ENCODE measurements at regions not wholly inside any gene's neighbourhood (a gene's known extent, or its start where the extent isn't known, plus 50 kb on each side); places are given as distances from the start of the nearest gene placed in this dataset.

DNA sequence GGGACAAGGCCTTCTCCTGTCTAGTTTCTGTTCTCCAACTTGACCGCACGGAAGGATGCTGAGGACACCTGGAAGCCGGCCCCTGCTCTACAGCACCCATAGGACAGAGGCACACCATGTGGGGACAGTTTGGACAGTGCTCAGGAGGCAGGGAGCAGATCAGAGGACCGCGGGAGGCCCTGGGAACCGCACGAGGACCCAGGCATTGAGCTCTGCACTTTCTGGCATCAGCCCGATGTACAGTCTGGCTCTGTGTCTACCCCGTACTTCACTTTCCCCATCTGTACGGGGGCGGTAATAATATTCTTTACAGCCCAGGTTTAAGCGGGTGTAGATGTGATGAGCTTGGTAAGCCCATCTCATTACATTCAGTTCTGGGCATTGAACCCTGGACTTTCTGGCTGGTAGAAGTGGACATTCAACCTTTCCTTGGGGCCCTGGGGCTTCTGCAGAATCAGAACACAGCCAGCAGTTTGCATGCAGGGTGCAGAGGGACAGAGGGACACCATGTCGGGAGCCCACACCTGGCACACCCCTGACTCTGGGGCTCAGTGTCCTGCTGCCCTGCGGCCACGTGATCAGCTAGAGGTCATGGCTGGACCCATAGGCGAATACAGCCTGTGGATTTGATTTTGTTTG is 258.7 kb downstream of the SEC14L1 start:
- DNase-seq: no peak

DNA sequence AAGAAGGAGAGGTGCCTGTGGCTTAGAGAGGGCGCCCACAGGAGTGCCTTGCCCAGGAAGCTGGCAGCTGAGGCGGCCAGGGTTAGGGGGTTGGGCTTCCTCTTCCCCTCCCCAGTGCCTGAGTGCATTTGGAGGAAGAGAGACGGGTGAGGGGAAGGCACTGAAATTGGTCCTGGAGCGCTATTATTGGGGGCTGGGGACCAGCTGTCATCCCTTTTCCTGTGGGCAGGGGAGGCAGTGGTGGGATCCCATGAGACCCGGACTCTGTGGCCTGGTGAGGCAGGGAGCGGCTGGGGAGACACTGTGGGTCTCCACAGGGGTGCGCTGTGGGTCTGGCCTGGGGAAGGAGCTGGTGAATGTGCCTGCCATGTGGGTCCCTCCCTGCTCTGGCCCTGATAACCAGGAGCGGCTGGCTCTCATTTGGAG is 259.7 kb downstream of the SEC14L1 start:
- peak; percentile 96 for DNase-seq

DNA sequence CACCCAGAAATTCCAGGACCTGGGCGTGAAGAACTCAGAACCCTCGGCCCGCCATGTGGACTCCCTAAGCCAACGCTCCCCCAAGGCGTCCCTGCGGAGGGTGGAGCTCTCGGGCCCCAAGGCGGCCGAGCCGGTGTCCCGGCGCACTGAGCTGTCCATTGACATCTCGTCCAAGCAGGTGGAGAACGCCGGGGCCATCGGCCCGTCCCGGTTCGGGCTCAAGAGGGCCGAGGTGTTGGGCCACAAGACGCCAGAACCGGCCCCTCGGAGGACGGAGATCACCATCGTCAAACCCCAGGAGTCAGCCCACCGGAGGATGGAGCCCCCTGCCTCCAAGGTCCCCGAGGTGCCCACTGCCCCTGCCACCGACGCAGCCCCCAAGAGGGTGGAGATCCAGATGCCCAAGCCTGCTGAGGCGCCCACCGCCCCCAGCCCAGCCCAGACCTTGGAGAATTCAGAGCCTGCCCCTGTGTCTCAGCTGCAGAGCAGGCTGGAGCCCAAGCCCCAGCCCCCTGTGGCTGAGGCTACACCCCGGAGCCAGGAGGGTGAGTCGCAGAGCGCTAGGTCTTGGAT is 261.5 kb downstream of the SEC14L1 start:
- DNase-seq: no peak

DNA sequence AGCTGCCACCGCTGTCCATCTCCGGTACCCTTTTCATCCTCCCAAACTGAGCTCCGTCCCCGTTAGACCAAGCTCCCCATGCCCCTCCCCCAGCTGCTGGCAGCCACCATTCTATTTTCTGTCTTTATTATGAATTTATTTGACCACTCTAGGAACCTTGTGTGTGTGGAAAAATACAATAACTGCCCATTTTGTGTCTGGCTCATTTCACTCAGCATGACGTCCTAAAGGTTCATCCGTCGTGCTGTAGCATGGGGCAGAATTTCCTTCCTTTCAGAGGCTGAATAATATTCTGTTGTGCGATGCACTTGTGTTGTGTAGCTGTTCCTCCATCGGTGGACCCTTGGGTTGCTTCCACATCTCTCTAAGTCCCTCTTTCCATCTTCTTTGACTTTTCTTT is 263.1 kb downstream of the SEC14L1 start:
- no peak for DNase-seq

- DNase-seq: no peak
Observed at GRCh38 chr17:77404812-77405581, 264.2 kb downstream of the SEC14L1 start.

GRCh38 chr17:77405867-77406732 is 265.3 kb downstream of the SEC14L1 start:
- DNase-seq: no peak

DNA sequence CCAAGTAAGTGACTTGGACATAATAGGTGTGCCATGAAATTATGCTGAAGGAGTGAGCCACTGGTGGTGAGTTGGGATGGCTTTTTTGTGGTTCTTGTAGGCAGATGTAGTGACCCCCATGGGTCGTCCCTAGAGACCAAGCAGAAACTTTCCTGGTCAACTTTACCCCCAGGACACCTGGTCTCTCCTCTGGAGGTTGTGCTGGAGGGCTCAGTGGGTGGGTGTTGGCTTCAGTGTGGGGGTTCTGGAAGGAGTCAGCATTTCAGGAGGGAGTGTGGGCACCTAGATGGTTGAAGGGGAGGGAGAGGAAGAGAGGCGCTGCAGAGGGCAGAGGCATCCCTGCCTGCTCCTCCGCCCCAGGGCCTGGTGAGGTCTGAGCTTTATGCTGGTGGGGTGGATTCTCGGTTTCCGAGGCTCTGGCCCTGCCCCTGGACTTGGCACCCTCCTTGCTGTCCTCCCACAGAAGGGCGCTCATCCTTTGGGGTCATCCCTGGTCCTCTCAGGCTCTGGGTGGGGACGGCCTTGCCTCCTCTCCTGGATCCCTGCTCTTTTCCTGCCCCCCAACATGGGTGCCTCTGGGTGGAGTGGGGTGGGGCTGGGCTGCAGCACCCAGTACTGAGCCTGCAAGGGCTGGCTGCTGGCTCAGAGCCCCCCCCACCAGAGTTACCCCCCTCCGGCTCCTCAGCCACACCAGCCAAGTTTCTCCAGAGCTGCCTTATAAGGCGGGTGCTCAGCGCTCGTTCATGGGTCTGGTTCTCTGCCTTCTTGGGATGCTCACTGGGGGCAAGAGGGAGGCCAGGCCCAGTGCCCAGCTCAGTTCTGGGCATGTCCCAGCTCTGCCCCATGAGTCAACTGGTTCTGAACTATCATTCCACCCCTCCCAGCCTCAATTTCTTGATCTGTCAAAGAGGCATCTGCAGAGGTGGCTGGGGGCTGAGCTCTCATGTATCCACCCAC is 266.8 kb downstream of the SEC14L1 start:
- DNase-seq: no peak

- no peak for DNase-seq
Observed at GRCh38 chr17:77408284-77408683, 267.5 kb downstream of the SEC14L1 start.

GRCh38 chr17:77409282-77410161 is 268.8 kb downstream of the SEC14L1 start:
- DNase-seq: peak; percentile 63

DNA sequence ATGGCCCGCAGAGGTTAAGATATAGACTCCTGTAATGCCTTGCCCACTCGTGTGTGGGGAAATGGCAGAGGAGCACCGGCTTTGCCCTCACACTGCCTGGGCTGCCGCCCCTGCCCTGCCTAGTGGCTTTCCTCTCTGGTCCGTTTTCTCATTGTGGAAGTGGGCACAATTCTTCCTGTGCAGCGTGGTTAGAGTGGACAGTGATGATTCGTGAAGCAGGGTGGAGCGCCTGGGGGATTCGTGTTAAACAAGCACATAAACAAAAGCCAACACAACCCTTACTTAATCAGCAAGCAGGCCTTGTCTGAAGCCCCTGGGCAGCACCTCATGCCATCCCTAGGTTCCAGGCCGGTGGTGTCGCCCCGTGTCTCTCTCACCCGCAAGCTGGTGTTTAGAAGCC is 269.7 kb downstream of the SEC14L1 start:
- DNase-seq: no peak

DNA sequence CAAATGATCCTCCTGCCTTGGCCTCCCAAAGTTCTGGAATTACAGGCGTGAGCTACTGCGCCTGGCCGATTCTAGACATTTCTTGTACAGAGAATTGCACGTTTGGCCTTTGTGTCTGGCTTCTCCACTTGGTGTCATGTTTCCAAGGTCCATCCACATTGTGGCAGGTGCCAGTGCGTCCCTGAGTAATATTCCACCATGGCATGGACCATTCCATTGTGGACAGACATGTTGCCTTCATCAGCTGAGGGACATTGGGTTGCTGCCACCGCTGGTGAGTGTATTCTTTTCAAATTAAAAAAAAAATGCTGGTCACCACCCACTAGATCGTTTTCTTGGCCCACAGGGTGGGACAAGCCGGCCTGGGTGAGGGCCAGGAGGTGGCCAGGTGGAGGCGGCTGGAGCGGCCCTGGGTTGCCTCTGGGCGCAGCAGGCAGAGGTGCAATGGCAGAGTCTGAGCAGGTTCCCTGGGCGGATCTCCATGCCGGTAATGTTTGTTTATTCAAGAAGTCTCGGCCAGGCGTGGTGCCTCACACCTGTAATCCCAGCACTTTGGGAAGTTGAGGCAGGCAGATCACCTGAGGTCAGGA is 274.1 kb downstream of the SEC14L1 start:
- no peak for DNase-seq

DNA sequence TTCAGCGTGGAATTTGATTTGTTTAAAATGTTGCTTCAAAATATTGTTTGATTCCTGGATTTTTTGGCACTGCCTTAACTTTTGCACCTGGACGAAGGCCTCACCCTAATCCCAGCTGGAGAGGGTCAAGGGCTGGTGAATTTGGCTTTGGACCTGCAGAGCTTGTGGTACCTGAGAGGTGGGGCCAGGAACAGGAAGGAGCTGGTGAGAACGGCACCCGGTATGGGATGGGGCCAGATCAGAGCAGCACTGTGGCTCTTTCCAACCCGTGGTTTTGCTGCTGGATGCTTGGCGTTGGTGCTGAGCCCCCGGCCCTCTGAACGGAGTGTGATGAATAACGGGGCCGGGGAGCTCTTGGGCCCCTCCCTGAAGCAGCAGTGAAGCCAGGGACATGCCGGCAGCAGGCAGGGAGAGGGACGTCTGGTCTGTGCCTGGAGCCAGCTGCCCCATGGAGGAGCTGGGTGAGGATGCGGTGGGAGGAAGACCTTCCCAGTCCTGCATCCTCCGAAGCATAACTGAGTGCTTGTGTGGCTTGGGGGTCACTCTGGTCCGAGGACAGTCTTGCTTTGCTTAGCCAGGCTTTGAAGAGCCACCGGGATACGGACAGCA is 275.4 kb downstream of the SEC14L1 start:
- DNase-seq: no peak

DNA sequence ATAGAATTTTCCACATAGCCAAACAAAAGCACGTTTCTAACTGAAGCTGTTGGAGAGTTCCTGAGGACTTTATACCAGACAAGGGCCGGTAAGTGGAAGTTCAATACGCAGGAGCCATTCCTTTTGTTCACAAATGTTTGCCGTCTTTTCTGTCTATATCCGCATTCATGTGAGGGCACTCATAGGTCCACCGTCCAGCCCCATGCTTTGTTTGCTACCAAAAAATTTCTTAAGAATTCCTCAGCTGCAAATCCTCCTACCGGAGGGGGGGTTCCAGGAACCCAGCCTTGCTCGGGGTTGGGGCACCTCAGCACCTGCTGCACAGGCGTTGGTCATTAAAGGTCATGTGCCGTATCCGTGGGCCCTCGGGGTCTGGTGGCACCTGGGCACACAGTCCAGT is 276.8 kb downstream of the SEC14L1 start:
- DNase-seq: no peak

DNA sequence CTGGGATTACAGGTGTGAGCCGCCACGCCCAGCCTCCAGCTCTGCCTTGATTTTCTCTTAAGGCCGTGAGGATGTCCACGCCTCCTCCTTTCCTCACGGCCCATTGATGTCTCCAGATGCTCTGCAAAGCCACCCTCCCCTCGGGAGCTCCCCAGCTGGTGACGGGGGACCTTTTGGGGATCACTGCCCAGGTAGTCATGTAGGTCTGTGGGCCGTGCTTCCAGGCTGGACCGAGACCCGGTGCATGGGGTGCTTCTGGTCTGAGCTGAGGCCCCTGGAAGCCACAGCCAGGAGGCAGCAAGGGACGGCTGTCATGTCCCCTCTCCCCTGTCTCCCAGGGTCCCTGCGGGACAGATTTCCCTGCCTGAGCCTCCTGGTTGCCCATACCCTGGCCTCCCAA is 277.8 kb downstream of the SEC14L1 start:
- no peak for DNase-seq

- no peak for DNase-seq
Observed at GRCh38 chr17:77419095-77419494, 278.3 kb downstream of the SEC14L1 start.

DNA sequence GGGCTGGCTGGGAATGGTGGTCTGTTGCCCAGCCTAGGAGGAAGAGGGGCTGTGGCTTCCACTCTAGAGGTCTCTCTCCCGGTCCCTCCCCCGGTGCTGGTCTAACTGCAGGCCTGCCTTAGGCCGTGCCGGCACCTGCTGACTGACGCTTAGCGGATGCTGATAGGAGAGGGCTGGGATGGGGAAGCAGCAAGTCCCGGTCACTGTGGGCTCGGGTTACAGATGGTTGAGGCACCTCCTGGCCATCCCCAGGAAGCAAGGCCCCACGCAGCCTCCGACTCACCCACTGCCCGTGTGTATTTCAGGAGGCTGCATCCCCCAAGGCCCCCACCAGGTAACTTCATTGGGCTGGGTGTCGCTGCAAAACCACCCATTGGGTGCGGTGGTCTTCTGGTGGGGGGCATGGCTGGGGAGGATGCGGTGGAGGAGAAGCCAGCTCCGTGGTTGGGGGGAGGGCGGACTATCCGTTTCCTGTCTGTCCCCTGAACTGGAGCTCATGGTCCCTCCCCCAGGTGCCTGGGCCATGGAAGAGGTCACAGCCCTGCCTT is 278.9 kb downstream of the SEC14L1 start:
- no peak for DNase-seq

- DNase-seq: no peak
Observed at GRCh38 chr17:77420095-77420803, 279.5 kb downstream of the SEC14L1 start.

DNA sequence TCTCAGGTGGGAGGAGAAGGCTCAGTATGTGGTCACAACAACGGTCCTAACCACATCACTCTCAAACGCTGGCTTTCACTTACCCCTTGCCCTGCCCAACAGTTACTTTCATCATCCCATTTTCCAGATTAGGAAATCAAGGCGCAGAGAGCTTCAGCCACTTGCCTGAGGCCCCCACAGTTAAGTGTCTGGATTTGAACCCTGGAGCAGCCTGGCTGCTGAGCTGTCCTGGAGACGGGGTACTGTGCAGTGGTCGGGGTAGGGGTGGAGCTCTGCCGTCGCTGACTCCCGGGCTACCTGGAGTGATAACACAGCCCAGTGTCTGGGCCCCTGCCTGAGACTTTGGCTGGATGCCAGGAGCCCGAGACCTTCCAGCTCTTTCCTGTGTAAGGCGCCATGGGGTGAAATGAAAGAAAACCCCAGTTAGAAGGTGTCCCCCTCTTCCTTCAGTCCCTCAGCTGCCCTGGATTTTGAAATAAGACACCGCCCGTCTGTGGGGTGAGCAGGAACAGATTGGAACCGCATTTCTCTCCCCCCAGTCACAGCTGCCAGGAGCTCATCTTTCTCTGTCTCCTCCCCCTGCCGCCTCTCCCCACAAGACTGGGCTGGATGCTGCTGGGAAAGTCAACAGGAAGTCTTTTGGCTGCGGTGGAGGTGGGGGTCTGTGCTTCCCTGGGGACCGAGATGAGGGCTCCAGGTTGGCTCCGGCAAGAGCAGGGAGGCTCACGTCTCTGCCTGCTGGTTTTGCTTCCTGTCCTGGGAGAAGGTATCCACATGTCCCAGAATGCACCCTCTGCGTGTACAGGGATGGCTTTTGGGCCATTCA is 280.2 kb downstream of the SEC14L1 start:
- peak; percentile 99 for DNase-seq

Measured in NCI-H1694 (cell line).